ENCODE measurements at regions not wholly inside any gene's neighbourhood (a gene's known extent, or its start where the extent isn't known, plus 50 kb on each side); places are given as distances from the start of the nearest gene placed in this dataset.

DNA sequence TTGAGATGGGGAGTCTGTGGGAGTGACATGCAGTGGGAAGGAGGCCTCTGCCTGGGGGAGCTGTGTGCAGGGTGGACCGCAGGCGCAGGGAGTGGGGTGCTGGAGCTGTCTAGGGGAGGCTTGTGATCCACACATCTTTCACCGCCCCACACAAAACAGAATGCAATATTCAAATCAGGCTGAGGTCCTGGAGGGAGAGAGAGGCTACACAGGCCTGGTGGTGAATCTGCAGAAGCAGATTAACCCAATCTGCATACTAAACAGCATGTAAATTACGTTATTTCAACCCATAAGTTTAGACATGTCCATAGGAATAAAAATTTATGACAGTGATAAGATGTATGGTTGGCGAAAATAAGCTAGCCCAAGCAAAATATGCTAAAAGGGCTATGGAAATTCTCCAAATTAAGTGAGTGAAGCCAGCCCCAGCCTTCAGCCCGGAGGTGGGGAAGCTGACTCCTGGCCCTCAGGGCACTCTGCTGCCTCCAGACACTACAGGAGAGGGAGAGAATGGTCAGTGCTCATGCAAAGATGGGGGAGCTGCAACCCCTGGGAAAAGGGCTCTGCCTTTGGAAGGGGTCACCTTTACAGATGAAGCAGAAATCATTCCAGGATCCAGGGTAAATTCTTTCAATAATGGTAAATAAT is 156.2 kb upstream of the CTTNBP2NL start:
- no peak overlapping the region for H3K4me2 ChIP-seq (ENCODE audit: low read length)
- H4K20me1 ChIP-seq (ENCODE audit: insufficient read depth, low read length): no peaks in the 10 kb centered on the region
- H3K27ac ChIP-seq (ENCODE audit: low read depth, low read length, poor library complexity, severe bottlenecking): no peak overlapping the region
- H3K27me3 ChIP-seq (ENCODE audit: insufficient read depth, low read length): no peaks in the 10 kb centered on the region
- H3K9me3 ChIP-seq (ENCODE audit: low read length): no peaks in the 10 kb centered on the region
- no peaks in the 10 kb centered on the region for H3F3A ChIP-seq (ENCODE audit: insufficient read depth, low read length)
- no peak for TF ChIP-seq EZH2 (IDR thresholded peaks at IDR 0.05; ENCODE audit: borderline replicate concordance, low read length)
- TF ChIP-seq CTCF (IDR thresholded peaks at IDR 0.05; ENCODE audit: low read length): no peak
- H3K36me3 ChIP-seq (ENCODE audit: insufficient read depth, low read length): no peaks in the 10 kb centered on the region
- H3K4me1 ChIP-seq (ENCODE audit: insufficient read depth, low read length, severe bottlenecking): no peaks in the 10 kb centered on the region
- no peak overlapping the region for H2AFZ ChIP-seq (ENCODE audit: low read length)
- no peak overlapping the region for H3K9ac ChIP-seq (ENCODE audit: low read length)
- H3K4me3 ChIP-seq (ENCODE audit: low read depth, low read length, poor library complexity, severe bottlenecking): no peak overlapping the region
- no peaks in the 10 kb centered on the region for H3K79me2 ChIP-seq (ENCODE audit: insufficient read depth, low read length)
- no peaks in the 10 kb centered on the region for H3K9me2 ChIP-seq (ENCODE audit: low read depth, low read length)

DNA sequence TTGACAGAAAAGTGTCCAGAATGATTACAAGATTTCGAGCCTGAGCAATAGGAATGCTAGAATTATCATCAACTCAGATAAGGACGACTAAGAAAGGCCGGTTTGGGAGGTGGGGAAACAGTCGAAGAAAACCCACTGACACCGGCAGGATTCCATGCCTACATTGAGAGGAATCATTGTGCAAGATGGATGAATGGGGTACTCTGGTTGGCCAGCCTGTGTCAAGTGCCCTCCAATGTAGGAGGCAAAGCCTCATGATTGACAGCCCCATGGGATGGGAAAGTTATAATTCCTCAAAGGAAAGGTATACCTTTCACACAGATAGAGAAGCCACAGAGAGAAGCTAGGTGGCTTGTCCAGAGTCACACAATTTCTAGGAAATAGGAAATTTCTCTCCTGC is 153.5 kb upstream of the CTTNBP2NL start:
- Histone ChIP-seq H3K9ac (ENCODE audit: low read length) (no peak overlapping the region), H3K36me3 (ENCODE audit: insufficient read depth, low read length) (no peaks in the 10 kb centered on the region), H3K4me1 (ENCODE audit: insufficient read depth, low read length, severe bottlenecking) (no peaks in the 10 kb centered on the region), H3K9me3 (ENCODE audit: low read length) (no peaks in the 10 kb centered on the region), H2AFZ (ENCODE audit: low read length) (no peak overlapping the region), H3K4me3 (ENCODE audit: low read depth, low read length, poor library complexity, severe bottlenecking) (no peak overlapping the region), H3F3A (ENCODE audit: insufficient read depth, low read length) (no peaks in the 10 kb centered on the region), H3K79me2 (ENCODE audit: insufficient read depth, low read length) (no peaks in the 10 kb centered on the region), H3K27me3 (ENCODE audit: insufficient read depth, low read length) (no peaks in the 10 kb centered on the region), H3K27ac (ENCODE audit: low read depth, low read length, poor library complexity, severe bottlenecking) (no peak overlapping the region), H4K20me1 (ENCODE audit: insufficient read depth, low read length) (no peaks in the 10 kb centered on the region), H3K9me2 (ENCODE audit: low read depth, low read length) (no peaks in the 10 kb centered on the region), H3K4me2 (ENCODE audit: low read length) (no peak overlapping the region)
- no peak for TF ChIP-seq EZH2 (IDR thresholded peaks at IDR 0.05; ENCODE audit: borderline replicate concordance, low read length)
- TF ChIP-seq CTCF (IDR thresholded peaks at IDR 0.05; ENCODE audit: low read length): no peak

DNA sequence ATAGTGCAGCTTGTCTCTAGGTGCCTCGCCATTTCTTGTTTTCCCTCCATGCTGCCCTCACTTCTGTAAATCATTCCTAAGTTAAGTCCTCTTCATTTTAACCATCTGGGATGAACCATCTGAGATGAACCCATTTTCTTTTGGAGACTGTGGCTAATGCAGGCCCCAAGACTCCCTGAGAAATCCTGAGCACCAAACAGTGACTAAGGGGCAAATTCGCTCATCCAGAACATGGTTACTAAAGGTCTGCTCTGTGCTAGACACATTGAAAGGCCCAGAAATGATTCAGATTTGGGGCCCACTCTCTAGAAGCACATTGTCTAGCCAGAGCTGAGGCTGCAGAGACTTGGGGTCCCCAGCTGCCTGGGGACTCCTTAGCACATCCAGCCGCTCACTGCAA is 151.9 kb upstream of the CTTNBP2NL start:
- TF ChIP-seq CTCF (IDR thresholded peaks at IDR 0.05; ENCODE audit: low read length): no peak
- no peaks in the 10 kb centered on the region for H3K27me3 ChIP-seq (ENCODE audit: insufficient read depth, low read length)
- H3K79me2 ChIP-seq (ENCODE audit: insufficient read depth, low read length): no peaks in the 10 kb centered on the region

More for the DNA sequence above, 151.9 kb upstream of the CTTNBP2NL start:
- Histone ChIP-seq H3F3A (ENCODE audit: insufficient read depth, low read length) (no peaks in the 10 kb centered on the region), H3K36me3 (ENCODE audit: insufficient read depth, low read length) (no peaks in the 10 kb centered on the region), H3K9ac (ENCODE audit: low read length) (no peak overlapping the region), H3K4me2 (ENCODE audit: low read length) (no peak overlapping the region), H3K4me1 (ENCODE audit: insufficient read depth, low read length, severe bottlenecking) (no peaks in the 10 kb centered on the region), H3K4me3 (ENCODE audit: low read depth, low read length, poor library complexity, severe bottlenecking) (no peak overlapping the region), H4K20me1 (ENCODE audit: insufficient read depth, low read length) (no peaks in the 10 kb centered on the region), H3K27ac (ENCODE audit: low read depth, low read length, poor library complexity, severe bottlenecking) (no peak overlapping the region), H2AFZ (ENCODE audit: low read length) (no peak overlapping the region), H3K9me3 (ENCODE audit: low read length) (no peaks in the 10 kb centered on the region), H3K9me2 (ENCODE audit: low read depth, low read length) (no peaks in the 10 kb centered on the region)
